SK-N-SH (cell line): ENCODE measurements at regions not wholly inside any gene's neighbourhood (a gene's known extent, or its start where the extent isn't known, plus 50 kb on each side); places are given as distances from the start of the nearest gene placed in this dataset.
"Not testable (repeated sequence)": the region's sequence is repeated elsewhere in the genome, so short reads cannot be mapped to it uniquely, and the experiment has no call there.

Experiments used
- CTCF ChIA-PET: fragments of 300-600, 350-600 bp; formaldehyde crosslinking; extraction: SDS; loops from one replicate; lab custom pipeline; 2021; lab: Yijun Ruan, JAX
- POLR2A ChIA-PET: fragments of 350-600 bp; sonication (Branson Sonifier 250); formaldehyde crosslinking; extraction: SDS; loops from one replicate; lab custom pipeline; 2020; ENCODE audit warnings: antibody characterized with exemption, inconsistent platforms; lab: Yijun Ruan, JAX
- DNase-seq: peaks from one replicate; pipeline ENCODE4 v3.0.0; 2012
- H2AFZ ChIP-seq: fragments of 200-600 bp; sonication (generic); 2 replicates; pipeline ENCODE4 v1.8.1; 2016; ENCODE audit warnings: antibody characterized with exemption, mild to moderate bottlenecking, low read depth
- H3F3A ChIP-seq: fragments of 200-600 bp; sonication (generic); replicated peaks from 2 replicates; pipeline ENCODE3; 2016; ENCODE audit warnings: antibody characterized with exemption, mild to moderate bottlenecking; ENCODE audit not compliant: insufficient read depth
- H3K27ac ChIP-seq, 2 experiments: fragments of 200-500 bp in 1 of 2; fragments of 200-600 bp in 1 of 2; sonication (Bioruptor generic) in 1 of 2; sonication (generic), shearing (Covaris generic) in 1 of 2; 2 replicates each; pipeline versions ENCODE4 v1.5.1 to v1.6.1; 2014 to 2016; ENCODE audit warnings: low read depth in 2 of 2, inconsistent platforms in 1 of 2, low read length in 1 of 2, mild to moderate bottlenecking in 1 of 2, mixed read lengths in 1 of 2
- H3K27me3 ChIP-seq: fragments of 200-600 bp; sonication (generic), shearing (Covaris generic); 2 replicates; pipeline ENCODE4 v1.6.1; 2016; ENCODE audit warnings: mixed run types; ENCODE audit not compliant: insufficient read depth
- H3K36me3 ChIP-seq, 2 experiments: fragments of 200-500 bp in 1 of 2; fragments of 200-600 bp in 1 of 2; sonication (Bioruptor generic) in 1 of 2; sonication (generic) in 1 of 2; replicated peaks in 1 of 2; 2 replicates each; pipeline versions ENCODE3 to v1.5.1; 2014 to 2016; ENCODE audit warnings: low read length in 1 of 2, mild to moderate bottlenecking in 1 of 2; ENCODE audit not compliant: insufficient read depth in 2 of 2, control insufficient read depth in 1 of 2
- H3K4me1 ChIP-seq, 2 experiments: fragments of 200-500 bp in 1 of 2; fragments of 200-600 bp in 1 of 2; sonication (Bioruptor generic) in 1 of 2; sonication (generic), shearing (Covaris generic) in 1 of 2; 2 replicates each; pipeline versions ENCODE4 v1.5.1 to v1.6.1; 2014 to 2016; ENCODE audit warnings: low read depth in 1 of 2, low read length in 1 of 2, mixed run types in 1 of 2; ENCODE audit not compliant: insufficient read depth in 2 of 2, control insufficient read depth in 1 of 2
- H3K4me2 ChIP-seq: fragments of 200-600 bp; sonication (generic), shearing (Covaris generic); 2 replicates; pipeline ENCODE4 v1.6.1; 2017; ENCODE audit warnings: mixed run types
- H3K4me3 ChIP-seq, 2 experiments: fragments of 200-500 bp in 1 of 2; fragments of 200-600 bp in 1 of 2; sonication (Bioruptor generic) in 1 of 2; sonication (generic), shearing (Covaris generic) in 1 of 2; 2 replicates each; pipeline versions ENCODE4 v1.5.1 to v1.8.1; 2014 to 2016; ENCODE audit warnings: low read depth in 2 of 2, inconsistent platforms in 1 of 2, low read length in 1 of 2, mild to moderate bottlenecking in 1 of 2, mixed read lengths in 1 of 2, moderate library complexity in 1 of 2
- H3K79me2 ChIP-seq: fragments of 200-600 bp; sonication (generic); 2 replicates; pipeline ENCODE4 v1.8.1; 2017; ENCODE audit warnings: mild to moderate bottlenecking; ENCODE audit not compliant: insufficient read depth
- H3K9ac ChIP-seq: fragments of 200-600 bp; sonication (generic); 2 replicates; pipeline ENCODE4 v1.6.1; 2017; ENCODE audit warnings: mixed run types
- H3K9me2 ChIP-seq: fragments of 200-600 bp; sonication (generic); 2 replicates; pipeline ENCODE4 v1.6.1; 2017; ENCODE audit warnings: mixed run types
- H3K9me3 ChIP-seq: fragments of 200-600 bp; sonication (generic); 2 replicates; pipeline ENCODE4 v1.6.1; 2017; ENCODE audit warnings: mixed run types, mild to moderate bottlenecking, moderate library complexity
- H4K20me1 ChIP-seq: fragments of 200-600 bp; sonication (generic); 2 replicates; pipeline ENCODE4 v1.6.1; 2017; ENCODE audit warnings: mild to moderate bottlenecking, mixed run types; ENCODE audit not compliant: insufficient read depth
- CHD2 ChIP-seq: fragments of 150-350 bp; IDR thresholded peaks from 2 replicates; pipeline ENCODE4 v1.6.1; 2018; ENCODE audit warnings: low read length; ENCODE audit not compliant: partially characterized antibody
- CTCF ChIP-seq: fragments of 200-600 bp; sonication (generic); IDR thresholded peaks from 2 replicates; pipeline ENCODE4 v1.6.1; 2017; ENCODE audit warnings: antibody characterized with exemption, mild to moderate bottlenecking, moderate library complexity
- ELF1 ChIP-seq: IDR thresholded peaks from 2 replicates; pipeline ENCODE4 v1.4.0; 2012
- EZH2phosphoT487 ChIP-seq: fragments of 200-600 bp; sonication (generic); IDR thresholded peaks from 2 replicates; pipeline ENCODE4 v1.6.1; 2017; ENCODE audit warnings: low read depth, mixed run types, mild to moderate bottlenecking, antibody characterized with exemption, moderate library complexity, borderline replicate concordance
- FOXJ3 ChIP-seq: sonication (generic); formaldehyde crosslinking; IDR thresholded peaks from 2 replicates; pipeline ENCODE4 v1.5.1; 2020; ENCODE audit warnings: mild to moderate bottlenecking, missing genetic modification reagents
- GABPA ChIP-seq: IDR thresholded peaks from 2 replicates; pipeline ENCODE4 v1.4.0; 2012; ENCODE audit warnings: low read depth, mild to moderate bottlenecking
- GATA2 ChIP-seq: sonication (generic); formaldehyde crosslinking; IDR thresholded peaks from 2 replicates; pipeline ENCODE4 v1.5.0; 2020; ENCODE audit warnings: mild to moderate bottlenecking, missing genetic modification reagents
- IRF3 ChIP-seq: fragments of 150-350 bp; IDR thresholded peaks from 2 replicates; pipeline ENCODE4 v1.6.1; 2016; ENCODE audit warnings: mild to moderate bottlenecking, low read depth, low read length
- MAX ChIP-seq: IDR thresholded peaks from 2 replicates; pipeline ENCODE4 v1.4.0; 2012; ENCODE audit warnings: low read depth
- NFIC ChIP-seq: IDR thresholded peaks from 2 replicates; pipeline ENCODE4 v1.4.0; 2012; ENCODE audit warnings: borderline replicate concordance
- PBX3 ChIP-seq: IDR thresholded peaks from 2 replicates; pipeline ENCODE4; 2012
- POLR2AphosphoS5 ChIP-seq: IDR thresholded peaks from 2 replicates; pipeline ENCODE4 v1.6.1; 2012; ENCODE audit warnings: low read depth, low read length
- RAD21 ChIP-seq: IDR thresholded peaks from 2 replicates; pipeline ENCODE4 v1.6.1; 2012; ENCODE audit warnings: mild to moderate bottlenecking, low read length
- RCOR1 ChIP-seq: fragments of 150-350 bp; IDR thresholded peaks from 2 replicates; pipeline ENCODE4 v1.6.1; 2017; ENCODE audit warnings: antibody characterized with exemption, low read length
- REST ChIP-seq: IDR thresholded peaks from 2 replicates; pipeline ENCODE4 v1.6.1; 2012; ENCODE audit warnings: mild to moderate bottlenecking, low read depth, low read length, moderate library complexity
- SIN3A ChIP-seq: IDR thresholded peaks from 2 replicates; pipeline ENCODE4 v1.6.1; 2012; ENCODE audit warnings: low read depth, mild to moderate bottlenecking, low read length, moderate library complexity, borderline replicate concordance
- USF2 ChIP-seq: fragments of 150-350 bp; IDR thresholded peaks from 2 replicates; pipeline ENCODE4 v1.6.1; 2017; ENCODE audit warnings: antibody characterized with exemption, low read length, low read depth, borderline replicate concordance
- WGBS: methylation state at CpG from one replicate; pipeline ENCODE4 v1.1.6; 2017; ENCODE audit warnings: low lambda C conversion rate; 5-methylcytosine and 5-hydroxymethylcytosine counted together

GRCh38 chr5:92283521-92283920, 900.4 kb upstream of the ARRDC3 start:
- no peaks in the 10 kb centered on the region for H3K36me3 ChIP-seq
- no peaks in the 10 kb centered on the region for H3K27me3 ChIP-seq
- no peak overlapping the region for H3K9ac ChIP-seq
- ChIA-PET POLR2A (no interaction called here), CTCF (no interaction called here)
- no peaks in the 10 kb centered on the region for H3K9me2 ChIP-seq
- H3K79me2 ChIP-seq, result no peaks in the 10 kb centered on the region
- H3K4me1 ChIP-seq, result no peaks in the 10 kb centered on the region
- no peak overlapping the region for H3K4me3 ChIP-seq
- 81% methylated on average over 2 of the region's 2 CpGs for WGBS
- no peaks in the 10 kb centered on the region for H3K9me3 ChIP-seq
- no peak overlapping the region for H2AFZ ChIP-seq
- H3K27ac ChIP-seq, result no peak overlapping the region
- no peak overlapping the region for H3K4me2 ChIP-seq
- DNase-seq, result no peak
- H4K20me1 ChIP-seq, result no peaks in the 10 kb centered on the region
- no peak for TF ChIP-seq GATA2
- no peak for TF ChIP-seq EZH2phosphoT487
- TF ChIP-seq FOXJ3 (CRISPR knock-in tag), result no peak
- no peak for TF ChIP-seq ELF1
- TF ChIP-seq NFIC, result no peak
- TF ChIP-seq IRF3, result no peak
- TF ChIP-seq RAD21, result no peak
- TF ChIP-seq CHD2, result no peak
- no peak for TF ChIP-seq PBX3
- TF ChIP-seq USF2, result no peak
- TF ChIP-seq GABPA, result no peak
- TF ChIP-seq POLR2AphosphoS5, result no peak
- TF ChIP-seq RCOR1, result no peak
- no peak for TF ChIP-seq REST
- TF ChIP-seq SIN3A, result no peak
- no peak for TF ChIP-seq MAX
- TF ChIP-seq CTCF, result no peak
- no peaks in the 10 kb centered on the region for H3F3A ChIP-seq

GRCh38 chr5:92271750-92272149, 888.6 kb upstream of the ARRDC3 start:
- DNase-seq, H3K27ac ChIP-seq, H3K9ac ChIP-seq, H3K9me2 ChIP-seq, H3K79me2 ChIP-seq, H3K4me3 ChIP-seq, POLR2A ChIA-PET, H3K9me3 ChIP-seq, H2AFZ ChIP-seq, H3K36me3 ChIP-seq, H4K20me1 ChIP-seq, H3K4me1 ChIP-seq, H3F3A ChIP-seq, H3K4me2 ChIP-seq, CTCF ChIA-PET, H3K27me3 ChIP-seq: not testable (repeated sequence)
- WGBS, result 0% methylated on average over 1 of the region's 1 CpG
